GM19324 (cell line): ENCODE measurements at regions not wholly inside any gene's neighbourhood (a gene's known extent, or its start where the extent isn't known, plus 50 kb on each side); places are given as distances from the start of the nearest gene placed in this dataset.

Experiments
- ATAC-seq: cut with Tn5 transposase; IDR thresholded peaks from one replicate; pipeline ENCODE4 v1.9.1; 2021; ENCODE audit warnings: mild to moderate bottlenecking, moderate library complexity; ENCODE audit not compliant: unreplicated experiment, low FRiP score

DNA sequence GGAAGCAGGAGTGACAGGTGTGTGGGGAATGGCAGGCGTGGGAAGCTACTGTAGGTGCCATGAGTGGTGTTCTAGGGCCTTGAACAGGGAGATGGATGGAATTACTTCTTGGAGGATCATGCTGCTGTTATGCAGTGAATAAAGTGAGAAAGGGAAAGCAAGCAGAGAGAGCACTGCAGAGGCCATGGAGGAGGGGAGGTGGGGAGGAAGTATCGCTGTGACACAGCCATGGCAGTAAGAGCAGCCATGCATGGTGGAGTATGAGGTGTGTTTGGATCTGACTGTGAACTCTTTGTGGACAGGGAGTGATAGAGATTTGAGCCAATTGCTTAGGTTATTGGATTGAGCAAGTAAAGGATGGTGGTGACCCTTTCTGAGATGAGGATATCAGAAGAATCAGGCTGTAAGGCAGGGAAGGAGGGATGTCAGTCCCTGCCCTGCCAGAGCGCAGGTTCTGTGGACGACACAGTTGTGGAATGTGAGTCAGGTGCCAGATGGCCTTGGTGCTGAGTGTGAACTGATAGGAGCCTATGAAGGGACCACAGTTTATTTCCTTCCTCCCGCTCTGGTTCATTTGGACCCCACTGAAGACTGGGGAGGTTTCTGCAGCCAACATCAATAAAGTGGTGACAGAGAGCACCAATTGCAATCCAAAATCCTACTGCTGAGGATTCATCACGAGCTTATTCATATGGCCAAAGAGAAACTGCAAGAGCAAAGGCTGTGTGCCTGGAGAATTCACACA lies 105.5 kb upstream of the TMEM72 start:
- ATAC-seq = no peak

DNA sequence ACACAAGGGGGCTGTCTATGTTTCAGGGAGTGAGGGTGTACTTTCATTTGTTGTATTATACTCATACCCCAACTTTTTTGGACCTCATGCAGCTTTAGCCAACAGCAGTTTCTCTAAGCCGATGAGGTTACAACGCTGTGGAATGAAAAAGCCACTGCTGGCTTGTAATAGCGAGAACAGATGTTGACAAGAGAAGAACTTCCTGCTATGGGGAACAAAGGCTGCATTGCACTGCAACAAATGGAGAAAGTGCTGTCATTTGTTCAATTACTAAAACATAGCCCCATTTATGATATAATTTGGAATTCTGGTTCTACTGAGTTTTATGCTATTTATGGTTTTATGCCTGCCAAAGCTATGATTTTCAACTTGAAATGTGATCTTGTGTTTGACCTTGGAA lies 104.2 kb upstream of the TMEM72 start:
- ATAC-seq = no peak

DNA sequence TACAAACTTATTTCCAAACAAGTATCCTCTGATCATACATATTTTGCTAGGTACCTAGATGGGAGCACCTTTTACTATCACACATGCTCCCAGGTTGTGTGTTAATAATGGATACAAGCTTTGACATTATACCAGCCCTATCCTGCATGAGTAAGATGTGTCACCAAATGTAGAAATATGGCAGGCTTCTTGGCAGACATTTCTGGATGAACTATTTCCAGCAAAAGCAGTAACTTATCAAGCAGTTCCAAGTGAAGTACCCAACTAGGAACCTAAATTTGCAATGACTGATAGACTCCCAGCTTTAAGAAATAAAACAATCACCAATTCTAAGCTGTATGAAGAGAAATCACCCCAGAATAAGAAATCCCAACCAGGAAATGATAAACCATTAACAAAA lies 103.7 kb upstream of the TMEM72 start:
- no peak for ATAC-seq

- no peak for ATAC-seq
Observed at GRCh38 chr10:44809647-44810046, 101.5 kb upstream of the TMEM72 start.

GRCh38 chr10:44811072-44811471 lies 100.1 kb upstream of the TMEM72 start:
- no peak for ATAC-seq

- no peak for ATAC-seq
Observed at GRCh38 chr10:44813201-44813600, 97.9 kb upstream of the TMEM72 start.

GRCh38 chr10:44814929-44815328 lies 96.2 kb upstream of the TMEM72 start:
- no peak for ATAC-seq

DNA sequence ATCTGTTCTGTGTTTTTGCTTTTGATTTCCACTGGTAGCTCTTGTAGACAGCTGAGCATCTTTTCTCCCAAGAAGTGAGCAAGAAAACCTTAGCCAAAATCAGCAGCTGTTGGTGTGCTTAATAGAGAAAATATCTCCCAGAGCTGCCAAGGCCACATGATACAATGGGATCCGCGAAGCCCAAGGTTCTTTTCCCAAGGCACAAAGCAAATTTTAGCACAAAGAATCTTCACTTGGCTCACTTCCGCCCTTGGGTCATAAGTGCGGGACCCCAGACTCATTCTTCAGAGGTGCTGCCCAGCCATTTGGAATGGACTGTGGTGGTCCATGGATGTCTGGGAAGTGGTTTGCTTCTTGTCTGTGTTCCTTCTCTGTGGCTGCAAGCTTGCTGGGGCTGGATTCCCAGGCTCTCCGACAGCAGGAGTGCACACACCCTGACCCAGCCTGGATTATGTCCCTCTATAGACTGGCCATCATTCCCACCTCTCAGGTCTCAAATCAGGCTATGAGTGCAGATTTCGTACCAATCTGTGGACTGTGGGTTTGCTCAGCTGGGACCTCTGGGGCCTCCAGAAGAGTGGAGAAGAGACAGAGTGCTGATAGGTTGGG lies 93.0 kb upstream of the TMEM72 start:
- no peak for ATAC-seq

DNA sequence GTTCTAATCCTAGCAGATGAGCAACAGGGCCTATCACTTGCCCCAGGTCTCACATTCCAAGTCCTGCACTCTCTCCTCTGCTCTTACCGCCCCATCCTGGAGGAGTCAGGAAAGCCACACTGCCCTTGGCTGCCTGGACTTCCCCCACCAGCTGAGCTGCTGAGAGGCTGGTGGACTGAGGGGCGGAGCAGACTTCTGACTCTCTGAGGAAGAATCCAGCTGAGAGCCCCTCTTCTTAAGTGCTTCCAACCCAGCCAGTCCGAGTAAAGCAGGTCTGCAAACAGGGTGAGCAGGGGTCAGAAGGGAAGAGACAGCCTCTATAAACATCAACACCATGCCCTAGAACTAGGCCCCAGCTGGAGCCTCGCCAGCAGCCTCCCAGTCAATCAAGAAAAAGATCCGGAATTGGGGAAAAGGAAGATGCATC lies 92.4 kb upstream of the TMEM72 start:
- no peak for ATAC-seq

GRCh38 chr10:44820094-44820493 lies 91.0 kb upstream of the TMEM72 start:
- ATAC-seq = no peak

GRCh38 chr10:44821290-44821689 lies 89.8 kb upstream of the TMEM72 start:
- no peak for ATAC-seq

GRCh38 chr10:44822349-44822748 lies 88.8 kb upstream of the TMEM72 start:
- ATAC-seq = no peak

DNA sequence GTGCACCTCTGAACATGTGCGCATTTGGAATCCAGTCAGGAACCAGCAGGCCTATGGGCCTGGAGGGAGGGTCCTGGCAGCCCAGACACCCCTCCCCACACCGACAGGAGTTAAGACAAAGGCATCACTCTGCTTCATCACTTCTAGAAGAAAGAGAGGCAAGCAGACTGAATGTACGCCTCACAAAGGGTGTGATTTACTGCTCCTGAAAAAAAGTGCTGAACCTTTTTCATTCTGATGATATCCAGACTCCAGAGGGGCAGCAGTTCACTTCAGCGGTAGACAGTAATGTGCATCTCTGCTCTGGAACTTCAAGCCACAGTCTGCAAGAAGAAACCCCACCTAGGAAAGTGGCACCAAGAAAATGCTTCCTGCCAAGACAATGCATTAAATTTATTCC lies 88.2 kb upstream of the TMEM72 start:
- ATAC-seq = no peak

DNA sequence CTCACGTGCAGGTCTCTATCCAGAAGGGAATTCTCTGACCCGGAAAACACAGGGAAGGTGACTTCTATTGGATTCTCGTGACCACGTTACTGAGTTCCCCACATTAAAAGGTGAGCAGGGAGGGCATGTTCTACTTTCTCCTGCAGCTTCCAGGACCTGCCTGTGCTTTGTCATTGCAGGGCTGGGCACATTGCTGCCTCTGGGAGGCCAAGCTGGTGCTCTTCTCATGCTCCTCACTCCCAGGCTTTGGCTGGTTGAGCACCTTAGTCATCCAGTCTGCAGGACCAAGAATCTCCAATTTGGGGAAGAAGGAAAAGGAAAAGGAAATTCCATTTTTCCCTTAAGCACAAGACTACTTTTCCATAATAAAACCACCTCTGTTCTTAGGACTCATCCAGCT lies 86.5 kb upstream of the TMEM72 start:
- no peak for ATAC-seq

GRCh38 chr10:44827431-44828006 lies 83.6 kb upstream of the TMEM72 start:
- ATAC-seq = no peak

DNA sequence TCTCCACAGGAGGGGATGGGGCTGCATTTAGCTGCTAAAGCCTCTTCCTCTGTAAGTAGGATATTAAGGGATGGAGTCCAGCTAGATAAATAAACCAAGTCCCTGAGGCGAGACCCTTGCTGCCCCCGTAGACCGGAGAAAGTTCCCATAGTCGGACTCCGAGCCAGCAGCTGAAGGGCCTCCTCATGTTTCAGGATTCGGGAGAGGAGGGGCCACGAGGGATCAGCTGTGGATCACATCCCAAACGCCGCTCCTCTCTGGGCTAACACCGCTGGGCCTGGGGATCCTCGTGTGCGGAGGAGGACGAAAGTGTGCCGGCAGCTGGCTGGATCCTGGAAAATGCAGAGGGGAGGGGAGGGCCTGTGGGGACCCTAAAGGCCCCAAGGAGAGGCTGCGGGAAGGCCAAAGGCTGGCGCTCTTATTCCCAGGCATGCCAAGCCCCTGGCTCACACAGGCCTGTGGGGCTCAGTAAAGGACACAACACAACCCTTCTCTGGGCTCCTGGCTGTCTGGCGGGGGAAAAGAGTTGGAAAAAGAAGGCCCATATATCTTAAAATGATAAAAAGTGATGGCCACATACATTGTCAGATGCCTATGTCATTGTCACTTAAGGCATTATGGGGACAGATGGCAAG lies 82.5 kb upstream of the TMEM72 start:
- ATAC-seq = no peak

GRCh38 chr10:44829426-44829825 lies 81.7 kb upstream of the TMEM72 start:
- no peak for ATAC-seq

- ATAC-seq = no peak
Observed at GRCh38 chr10:44830022-44830421, 81.1 kb upstream of the TMEM72 start.

GRCh38 chr10:44831581-44831980 lies 79.6 kb upstream of the TMEM72 start:
- ATAC-seq = no peak

DNA sequence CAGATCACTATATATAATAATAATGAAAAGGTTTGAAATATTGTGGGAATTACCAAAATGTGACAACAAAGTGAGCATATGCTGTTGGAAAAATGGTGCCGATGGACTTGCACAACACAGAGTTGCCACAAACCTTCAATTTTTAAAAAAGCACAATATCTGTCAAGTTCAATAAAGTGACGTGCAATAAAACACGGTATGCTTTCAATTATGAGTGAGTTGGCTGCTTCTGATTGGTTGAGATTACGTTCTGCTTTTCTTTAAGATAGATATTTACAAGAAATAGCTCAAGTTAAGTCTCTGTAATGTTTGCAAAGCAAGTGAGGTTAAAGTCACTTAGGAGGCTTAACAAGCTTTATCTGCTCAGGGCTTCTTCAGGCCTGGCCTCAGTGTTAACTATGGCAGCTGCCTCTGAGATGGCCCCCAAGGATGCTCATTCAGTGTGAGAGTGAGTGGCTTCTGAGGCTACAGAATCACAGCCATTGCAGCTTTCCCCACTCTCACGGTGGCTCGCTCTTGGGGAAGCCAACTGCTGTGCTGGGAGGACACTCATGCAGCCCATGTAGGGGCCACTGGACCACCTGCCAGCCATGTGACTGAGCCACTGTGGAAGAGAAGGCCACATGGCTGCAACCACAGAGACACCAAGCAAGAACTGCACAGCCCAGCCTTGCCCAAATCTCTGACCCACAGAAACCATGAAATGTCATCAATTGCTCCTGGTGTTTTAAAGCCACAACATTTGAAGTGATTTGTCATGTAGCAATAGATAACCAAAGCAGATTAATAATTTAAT lies 78.3 kb upstream of the TMEM72 start:
- ATAC-seq = no peak

DNA sequence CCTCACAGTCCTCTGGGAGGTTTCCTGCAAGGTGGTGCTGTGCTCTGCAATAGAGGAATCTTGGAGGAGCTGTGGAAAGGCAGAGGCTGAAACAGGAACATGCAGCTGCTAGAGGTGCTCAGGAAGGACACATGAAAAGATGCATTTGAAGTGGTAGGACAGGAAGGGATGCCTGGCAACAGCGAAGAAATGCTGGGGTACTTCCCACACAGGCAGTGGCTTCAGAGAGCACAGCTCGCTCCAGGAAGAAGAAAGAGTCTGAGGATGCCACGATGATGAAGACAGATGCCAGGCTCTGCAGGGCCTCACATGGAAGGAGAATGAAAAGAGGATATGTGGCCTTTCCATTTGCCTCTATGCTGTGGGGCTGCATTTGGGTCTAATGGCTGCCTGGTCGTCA lies 77.0 kb upstream of the TMEM72 start:
- ATAC-seq = no peak
